ENCODE measurements at regions not wholly inside any gene's neighbourhood (a gene's known extent, or its start where the extent isn't known, plus 50 kb on each side); places are given as distances from the start of the nearest gene placed in this dataset.

- DNase-seq (ENCODE audit: low spot score): no peak
These were observed 284.2 kb upstream of the ATP2B1 start for GRCh38 chr12:89992668-89993451.

- no peak for DNase-seq (ENCODE audit: low spot score)
These were observed 283.4 kb upstream of the ATP2B1 start for GRCh38 chr12:89991807-89992590.

- DNase-seq (ENCODE audit: low spot score): no peak
These were observed 279.7 kb upstream of the ATP2B1 start for GRCh38 chr12:89988188-89988915.

GRCh38 chr12:89985935-89986334 is 277.3 kb upstream of the ATP2B1 start:
- DNase-seq (ENCODE audit: low spot score): no peak

- DNase-seq (ENCODE audit: low spot score): no peak
These were observed 276.2 kb upstream of the ATP2B1 start for GRCh38 chr12:89984846-89985245.

GRCh38 chr12:89983622-89984021 is 275.0 kb upstream of the ATP2B1 start:
- DNase-seq (ENCODE audit: low spot score): no peak

- DNase-seq (ENCODE audit: low spot score): no peak
These were observed 271.6 kb upstream of the ATP2B1 start for GRCh38 chr12:89980236-89980635.

- no peak for DNase-seq (ENCODE audit: low spot score)
These were observed 268.9 kb upstream of the ATP2B1 start for GRCh38 chr12:89977405-89978085.

GRCh38 chr12:89976866-89977265 is 268.2 kb upstream of the ATP2B1 start:
- DNase-seq (ENCODE audit: low spot score): no peak

- DNase-seq (ENCODE audit: low spot score): no peak
These were observed 266.9 kb upstream of the ATP2B1 start for GRCh38 chr12:89975574-89975973.

- no peak for DNase-seq (ENCODE audit: low spot score)
These were observed 263.2 kb upstream of the ATP2B1 start for GRCh38 chr12:89971880-89972279.

- DNase-seq (ENCODE audit: low spot score): no peak
These were observed 262.1 kb upstream of the ATP2B1 start for GRCh38 chr12:89970722-89971121.

- no peak for DNase-seq (ENCODE audit: low spot score)
These were observed 260.5 kb upstream of the ATP2B1 start for GRCh38 chr12:89969093-89969492.

GRCh38 chr12:89968151-89968700 is 259.6 kb upstream of the ATP2B1 start:
- no peak for DNase-seq (ENCODE audit: low spot score)

- no peak for DNase-seq (ENCODE audit: low spot score)
These were observed 258.0 kb upstream of the ATP2B1 start for GRCh38 chr12:89966495-89967240.

GRCh38 chr12:89965993-89966392 is 257.4 kb upstream of the ATP2B1 start:
- no peak for DNase-seq (ENCODE audit: low spot score)

- peak; percentile 22 for DNase-seq (ENCODE audit: low spot score)
These were observed 254.0 kb upstream of the ATP2B1 start for GRCh38 chr12:89962648-89963047.

GRCh38 chr12:89960607-89961394 is 252.2 kb upstream of the ATP2B1 start:
- DNase-seq (ENCODE audit: low spot score): no peak

GRCh38 chr12:89960011-89960507 is 251.4 kb upstream of the ATP2B1 start:
- no peak for DNase-seq (ENCODE audit: low spot score)

GRCh38 chr12:89959179-89959578 is 250.5 kb upstream of the ATP2B1 start:
- no peak for DNase-seq (ENCODE audit: low spot score)
